ENCODE measurements at regions not wholly inside any gene's neighbourhood (a gene's known extent, or its start where the extent isn't known, plus 50 kb on each side); places are given as distances from the start of the nearest gene placed in this dataset.

DNA sequence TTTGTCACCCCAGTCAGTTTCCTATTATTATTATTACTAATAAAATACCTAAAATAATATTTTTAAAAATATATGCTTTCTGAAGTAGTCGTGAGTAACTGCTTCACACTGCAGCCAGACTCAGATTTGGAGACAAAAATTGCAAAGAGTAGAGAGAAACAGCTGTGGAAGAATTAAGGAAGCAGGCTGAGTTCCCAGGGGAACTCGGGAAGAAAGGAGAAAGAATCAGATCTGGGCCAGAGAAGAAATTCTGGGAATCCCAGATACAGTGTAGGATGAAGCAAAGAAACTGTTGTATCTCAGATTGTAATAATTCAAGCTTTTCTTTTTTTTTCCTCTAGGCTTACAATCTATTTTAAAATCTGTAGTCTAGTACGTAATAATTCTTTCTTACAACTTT lies 182.3 kb downstream of the FTCDNL1 start:
- TF ChIP-seq ZNF174 (tag by site-specific recombination; IDR thresholded peaks at IDR 0.05) (no peak), ZNF830 (tag by site-specific recombination; IDR thresholded peaks at IDR 0.05; ENCODE audit: low read depth) (no peak), ZNF626 (tag by site-specific recombination; IDR thresholded peaks at IDR 0.05) (no peak), ZNF311 (tag by site-specific recombination; IDR thresholded peaks at IDR 0.05; ENCODE audit: borderline replicate concordance) (no peak), ZNF747 (tag by site-specific recombination; IDR thresholded peaks at IDR 0.05) (no peak), ZNF184 (tag by site-specific recombination; IDR thresholded peaks at IDR 0.05) (no peak), ZBTB17 (tag by site-specific recombination; IDR thresholded peaks at IDR 0.05) (no peak), TCF7L2 (IDR thresholded peaks at IDR 0.05; ENCODE audit: borderline replicate concordance, low read depth, low read length) (no peak)
- TF ChIP-seq, protein P1, sequence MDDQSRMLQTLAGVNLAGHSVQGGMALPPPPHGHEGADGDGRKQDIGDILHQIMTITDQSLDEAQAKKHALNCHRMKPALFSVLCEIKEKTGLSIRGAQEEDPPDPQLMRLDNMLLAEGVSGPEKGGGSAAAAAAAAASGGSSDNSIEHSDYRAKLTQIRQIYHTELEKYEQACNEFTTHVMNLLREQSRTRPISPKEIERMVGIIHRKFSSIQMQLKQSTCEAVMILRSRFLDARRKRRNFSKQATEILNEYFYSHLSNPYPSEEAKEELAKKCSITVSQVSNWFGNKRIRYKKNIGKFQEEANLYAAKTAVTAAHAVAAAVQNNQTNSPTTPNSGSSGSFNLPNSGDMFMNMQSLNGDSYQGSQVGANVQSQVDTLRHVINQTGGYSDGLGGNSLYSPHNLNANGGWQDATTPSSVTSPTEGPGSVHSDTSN (CRISPR knock-in tag; IDR thresholded peaks at IDR 0.05) = no peak
- TF ChIP-seq, protein P2, sequence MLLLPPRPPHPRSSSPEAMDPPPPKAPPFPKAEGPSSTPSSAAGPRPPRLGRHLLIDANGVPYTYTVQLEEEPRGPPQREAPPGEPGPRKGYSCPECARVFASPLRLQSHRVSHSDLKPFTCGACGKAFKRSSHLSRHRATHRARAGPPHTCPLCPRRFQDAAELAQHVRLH (tag by site-specific recombination; IDR thresholded peaks at IDR 0.05) = no peak
- TF ChIP-seq, protein P3, sequence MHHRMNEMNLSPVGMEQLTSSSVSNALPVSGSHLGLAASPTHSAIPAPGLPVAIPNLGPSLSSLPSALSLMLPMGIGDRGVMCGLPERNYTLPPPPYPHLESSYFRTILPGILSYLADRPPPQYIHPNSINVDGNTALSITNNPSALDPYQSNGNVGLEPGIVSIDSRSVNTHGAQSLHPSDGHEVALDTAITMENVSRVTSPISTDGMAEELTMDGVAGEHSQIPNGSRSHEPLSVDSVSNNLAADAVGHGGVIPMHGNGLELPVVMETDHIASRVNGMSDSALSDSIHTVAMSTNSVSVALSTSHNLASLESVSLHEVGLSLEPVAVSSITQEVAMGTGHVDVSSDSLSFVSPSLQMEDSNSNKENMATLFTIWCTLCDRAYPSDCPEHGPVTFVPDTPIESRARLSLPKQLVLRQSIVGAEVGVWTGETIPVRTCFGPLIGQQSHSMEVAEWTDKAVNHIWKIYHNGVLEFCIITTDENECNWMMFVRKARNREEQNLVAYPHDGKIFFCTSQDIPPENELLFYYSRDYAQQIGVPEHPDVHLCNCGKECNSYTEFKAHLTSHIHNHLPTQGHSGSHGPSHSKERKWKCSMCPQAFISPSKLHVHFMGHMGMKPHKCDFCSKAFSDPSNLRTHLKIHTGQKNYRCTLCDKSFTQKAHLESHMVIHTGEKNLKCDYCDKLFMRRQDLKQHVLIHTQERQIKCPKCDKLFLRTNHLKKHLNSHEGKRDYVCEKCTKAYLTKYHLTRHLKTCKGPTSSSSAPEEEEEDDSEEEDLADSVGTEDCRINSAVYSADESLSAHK (tag by site-specific recombination; IDR thresholded peaks at IDR 0.05) = no peak

Measured in HEK293 (cell line).